T follicular helper cell (primary cell): ENCODE measurements at regions not wholly inside any gene's neighbourhood (a gene's known extent, or its start where the extent isn't known, plus 50 kb on each side); places are given as distances from the start of the nearest gene placed in this dataset.
"Not testable (repeated sequence)": the region's sequence is repeated elsewhere in the genome, so short reads cannot be mapped to it uniquely, and the experiment has no call there.

ENCODE experiments used
- DNase-seq: peaks from one replicate; pipeline ENCODE4 v3.0.0-alpha.2; 2020; ENCODE audit warnings: low read depth

DNA sequence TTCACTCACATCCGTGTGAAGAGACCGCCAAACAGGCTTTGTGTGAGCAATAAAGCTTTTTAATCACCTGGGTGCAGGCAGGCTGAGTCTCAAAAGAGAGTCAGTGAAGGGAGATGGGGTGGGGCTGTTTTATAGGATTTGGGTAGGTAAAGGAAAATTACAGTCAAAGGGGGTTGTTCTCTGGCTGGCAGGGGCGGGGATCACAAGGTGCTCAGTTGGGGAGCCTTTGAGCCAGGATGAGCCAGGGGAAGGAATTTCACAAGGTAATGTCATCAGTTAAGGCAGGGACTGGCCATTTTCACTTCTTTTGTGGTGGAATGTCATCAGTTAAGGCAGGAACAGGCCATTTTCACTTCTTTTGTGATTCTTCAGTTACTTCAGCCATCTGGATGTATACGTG is 210.3 kb upstream of the ELL2 start:
- DNase-seq: not testable (repeated sequence)

DNA sequence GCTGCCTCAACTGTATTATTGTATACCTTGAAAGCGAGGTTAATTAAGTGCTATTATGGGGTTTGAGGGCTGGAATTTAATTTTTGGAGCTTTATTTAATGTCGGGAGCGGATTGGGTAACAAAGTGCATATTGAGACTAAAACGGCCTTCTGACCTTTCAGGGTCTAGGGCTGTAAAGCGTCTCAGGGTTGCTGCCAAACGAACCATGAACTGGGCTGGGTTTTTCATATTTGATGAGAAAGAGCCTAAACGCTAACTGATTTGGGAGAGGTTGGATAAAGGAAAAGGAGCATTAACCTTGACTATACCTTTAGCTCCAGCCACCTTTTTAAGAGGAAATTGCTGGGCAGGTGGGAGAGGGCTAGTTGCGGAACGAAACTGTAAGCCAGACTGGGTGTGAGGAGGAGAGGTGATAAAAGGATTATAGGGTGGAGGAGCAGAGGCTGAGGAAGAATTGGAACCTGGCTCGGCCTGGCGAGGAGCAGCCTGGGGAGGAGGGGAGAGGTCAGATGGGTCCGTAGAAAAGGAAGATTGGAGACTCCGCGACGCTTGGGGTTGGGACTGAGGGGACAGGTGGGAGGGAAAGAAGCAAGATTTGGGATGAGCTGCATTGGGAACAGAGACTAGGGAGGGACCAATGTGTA is 209.0 kb upstream of the ELL2 start:
- DNase-seq: not testable (repeated sequence)

DNA sequence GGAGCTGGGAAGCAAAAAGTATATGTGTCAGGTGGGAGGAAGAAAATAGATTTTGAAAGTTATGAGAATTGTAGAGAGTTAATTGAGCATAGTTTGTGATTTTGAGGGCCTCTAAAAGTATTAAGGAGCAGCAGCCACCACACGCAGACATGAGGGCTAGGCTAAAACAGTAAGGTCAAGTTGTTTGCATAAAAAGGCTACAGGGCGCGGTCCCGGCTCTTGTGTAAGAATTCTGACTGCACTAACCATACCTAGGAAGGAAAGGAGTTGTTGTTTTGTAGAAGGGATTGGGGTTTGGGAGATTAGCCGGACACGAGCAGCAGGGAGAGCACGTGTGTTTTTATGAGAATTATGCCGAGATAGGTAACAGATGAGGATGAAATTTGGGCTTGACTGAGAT is 207.2 kb upstream of the ELL2 start:
- DNase-seq: not testable (repeated sequence)

- DNase-seq: no peak
Observed at GRCh38 chr5:96159043-96159442, 197.4 kb upstream of the ELL2 start.

GRCh38 chr5:96157841-96158291 is 196.2 kb upstream of the ELL2 start:
- no peak for DNase-seq

GRCh38 chr5:96157077-96157780 is 195.6 kb upstream of the ELL2 start:
- no peak for DNase-seq

DNA sequence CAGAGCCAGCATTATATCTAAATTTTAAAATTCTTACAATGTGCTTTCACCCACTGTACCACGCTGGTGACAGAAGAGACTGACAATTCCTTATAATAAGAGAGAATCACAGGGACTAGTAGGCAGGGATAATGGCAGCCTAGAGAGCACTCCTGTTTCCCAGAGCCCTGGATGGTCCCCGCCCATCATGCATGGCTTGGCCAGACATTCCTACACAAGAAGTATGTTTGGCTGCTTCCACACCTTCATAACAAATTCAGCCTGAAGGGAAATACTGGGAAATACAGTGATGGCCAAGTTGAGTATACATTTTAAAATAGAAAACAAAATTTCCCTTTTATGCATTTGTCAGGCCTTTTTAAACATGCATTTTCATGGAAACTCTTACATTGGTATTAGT is 193.5 kb upstream of the ELL2 start:
- DNase-seq: no peak

DNA sequence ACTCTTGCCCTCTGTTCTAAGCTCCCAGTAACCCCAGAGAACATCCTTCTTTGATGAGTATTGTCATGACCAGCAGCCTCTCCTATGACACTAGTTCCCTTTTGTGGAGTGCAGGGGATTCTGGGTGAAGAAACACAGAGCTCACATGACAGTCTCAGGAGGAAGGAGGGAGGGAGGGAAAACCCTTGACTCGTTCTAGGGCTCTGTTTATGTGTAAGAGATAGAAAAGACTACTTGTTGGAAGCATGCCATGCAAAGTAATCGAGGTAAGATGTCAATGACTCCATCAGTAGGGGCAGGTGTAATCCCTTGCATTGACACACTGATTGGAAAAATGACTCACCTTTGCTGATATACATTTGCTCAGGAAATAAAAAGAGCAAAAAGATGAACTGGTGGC is 190.2 kb upstream of the ELL2 start:
- no peak for DNase-seq

DNA sequence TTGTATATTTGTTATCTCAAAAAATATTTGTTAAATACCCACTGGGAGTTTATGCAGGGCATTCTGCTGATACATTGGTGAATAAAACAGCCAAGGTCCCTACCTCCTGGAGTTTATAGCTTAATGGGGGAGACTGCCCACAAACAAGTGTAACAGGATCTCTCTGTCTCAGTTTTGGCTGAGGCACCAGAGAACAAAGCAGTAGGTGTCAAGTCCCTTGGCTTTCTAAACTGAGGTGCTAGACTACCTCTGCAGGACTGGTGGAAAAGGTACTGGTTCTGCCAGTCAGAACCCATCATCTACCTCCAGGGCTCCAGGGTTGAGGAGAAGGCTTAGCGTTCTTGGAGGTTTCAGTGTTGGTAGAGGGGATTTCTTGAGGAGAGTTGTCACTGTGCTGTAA is 188.4 kb upstream of the ELL2 start:
- no peak for DNase-seq

DNA sequence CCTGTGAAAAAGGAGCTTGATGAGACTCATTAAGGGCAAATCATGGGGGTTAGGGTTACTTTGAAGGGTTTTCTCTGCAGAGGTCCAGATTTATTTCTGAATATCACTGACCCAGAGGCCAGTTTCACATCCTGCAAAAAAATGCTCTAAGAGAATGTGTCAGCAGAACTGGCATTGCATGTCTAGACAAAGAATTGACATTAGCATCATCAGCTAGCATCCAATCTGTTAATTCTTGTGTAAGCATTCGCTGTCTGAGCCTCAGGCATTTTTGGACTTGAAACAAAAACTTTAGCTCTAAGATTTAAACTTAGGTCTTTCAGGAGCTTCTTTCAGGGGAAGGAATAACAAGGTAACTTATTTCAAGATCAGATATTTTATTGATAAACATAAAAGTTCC is 187.9 kb upstream of the ELL2 start:
- no peak for DNase-seq

DNA sequence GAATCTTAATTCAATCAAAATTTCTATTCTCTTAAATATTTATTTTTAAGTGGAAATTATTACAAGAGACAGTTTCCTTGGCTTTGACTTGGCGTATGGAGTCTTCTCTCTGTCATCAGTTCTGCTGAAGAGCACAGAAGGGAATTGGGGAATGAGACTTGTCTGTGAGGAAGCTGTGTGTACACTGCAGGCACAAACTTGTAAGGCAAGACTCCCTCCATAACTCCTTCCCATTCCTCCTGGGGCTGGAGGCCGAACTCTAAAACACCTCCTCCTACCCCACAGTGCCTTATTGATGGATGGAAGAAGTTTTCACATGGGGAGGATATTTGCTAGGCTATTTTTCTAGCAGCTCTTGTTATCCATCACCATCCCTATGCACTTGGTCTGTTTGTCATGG is 187.4 kb upstream of the ELL2 start:
- DNase-seq: no peak

DNA sequence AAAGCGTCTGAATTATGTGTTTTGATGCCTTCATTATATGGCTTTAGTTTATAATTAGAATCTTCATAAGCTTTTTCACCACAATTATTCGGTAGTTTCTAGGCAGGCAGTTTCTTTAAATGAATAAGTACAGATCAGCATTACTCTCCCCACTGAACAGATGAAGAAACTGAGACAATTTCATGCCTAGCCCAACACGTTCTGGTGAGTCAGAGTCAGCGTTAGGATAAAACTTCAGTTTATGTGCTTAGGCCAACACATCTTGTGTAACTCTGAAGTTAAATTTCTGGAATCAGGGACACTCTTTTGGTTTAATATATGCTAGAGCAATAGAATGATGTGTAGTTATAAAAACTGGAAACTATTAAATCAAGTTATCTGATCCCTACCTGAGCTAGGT is 186.7 kb upstream of the ELL2 start:
- no peak for DNase-seq

GRCh38 chr5:96147866-96148265 is 186.2 kb upstream of the ELL2 start:
- DNase-seq: no peak

GRCh38 chr5:96146675-96147074 is 185.0 kb upstream of the ELL2 start:
- DNase-seq: no peak

DNA sequence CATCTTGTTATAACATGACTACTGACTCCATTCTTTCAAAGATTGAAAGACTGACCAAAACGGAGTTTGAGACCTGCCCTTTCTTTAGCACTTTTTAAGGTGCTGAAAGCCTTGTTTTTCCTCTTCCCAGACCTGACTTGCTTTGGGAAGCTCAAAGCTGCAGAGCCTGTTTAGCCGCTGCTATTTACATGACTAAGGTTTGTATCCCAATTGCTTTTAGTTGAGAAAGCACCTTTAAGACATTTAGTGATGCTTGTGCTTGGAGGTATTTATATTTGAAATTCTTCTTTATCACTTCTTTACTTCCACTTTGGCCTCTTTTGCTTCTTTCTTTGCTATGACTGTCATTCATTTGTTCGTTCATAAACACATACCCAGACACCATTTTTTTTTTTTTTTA is 182.6 kb upstream of the ELL2 start:
- DNase-seq: no peak

- DNase-seq: no peak
Observed at GRCh38 chr5:96143450-96143849, 181.8 kb upstream of the ELL2 start.

DNA sequence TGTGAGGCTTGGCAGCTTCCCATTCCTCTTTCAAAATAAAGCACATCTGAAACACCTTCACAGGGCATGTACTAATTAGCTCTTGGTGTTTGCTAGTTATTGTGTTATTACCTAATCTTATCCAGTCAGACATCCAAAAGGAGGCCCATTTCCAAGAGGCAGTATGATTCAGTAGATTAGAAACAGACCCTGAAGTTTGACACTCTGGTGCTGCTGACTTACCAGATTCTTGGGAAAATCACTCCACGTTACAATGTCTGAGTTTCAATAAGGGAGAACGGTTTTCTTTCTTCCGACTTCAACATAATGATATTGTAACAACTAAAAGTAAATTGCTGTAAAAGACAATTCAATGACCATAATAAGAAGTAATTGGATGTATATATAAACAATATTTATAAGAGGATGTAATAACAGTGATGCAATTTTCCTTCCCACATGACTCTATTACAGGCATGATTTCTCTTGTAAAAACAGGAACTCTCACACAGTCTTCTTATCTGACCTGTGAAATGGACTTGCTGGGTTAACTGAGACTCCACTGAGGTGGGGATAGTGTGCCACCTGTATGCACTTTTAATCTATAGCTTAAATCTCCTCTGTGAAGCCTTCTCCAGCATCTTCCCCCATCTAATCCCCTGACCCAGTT is 181.3 kb upstream of the ELL2 start:
- no peak for DNase-seq

DNA sequence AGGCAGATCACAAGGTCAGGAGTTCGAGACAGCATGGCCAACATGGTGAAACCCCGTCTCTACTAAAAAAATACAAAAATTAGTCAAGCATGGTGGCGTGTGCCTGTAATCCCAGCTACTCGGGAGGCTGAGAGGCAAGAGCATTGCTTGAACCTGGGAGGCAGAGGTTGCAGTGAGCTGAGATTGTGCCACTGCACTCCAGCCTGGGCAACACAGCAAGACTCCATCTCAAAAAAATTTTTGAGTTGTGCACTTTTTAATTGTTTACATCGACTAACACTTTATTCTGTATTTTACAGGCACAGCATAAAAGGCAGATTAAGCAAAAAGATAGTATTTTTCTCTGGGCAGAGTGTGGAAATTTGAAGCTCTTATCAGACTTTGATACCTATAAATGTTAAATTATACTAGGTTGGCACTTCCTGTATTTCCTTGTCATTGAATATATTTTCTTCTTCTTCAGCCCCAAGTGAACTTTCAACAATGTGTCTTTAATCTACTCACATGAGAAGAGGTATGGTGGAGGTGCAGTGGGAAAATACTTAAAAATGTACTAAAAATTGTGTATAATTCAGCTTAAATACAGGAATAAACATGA is 180.6 kb upstream of the ELL2 start:
- DNase-seq: no peak

DNA sequence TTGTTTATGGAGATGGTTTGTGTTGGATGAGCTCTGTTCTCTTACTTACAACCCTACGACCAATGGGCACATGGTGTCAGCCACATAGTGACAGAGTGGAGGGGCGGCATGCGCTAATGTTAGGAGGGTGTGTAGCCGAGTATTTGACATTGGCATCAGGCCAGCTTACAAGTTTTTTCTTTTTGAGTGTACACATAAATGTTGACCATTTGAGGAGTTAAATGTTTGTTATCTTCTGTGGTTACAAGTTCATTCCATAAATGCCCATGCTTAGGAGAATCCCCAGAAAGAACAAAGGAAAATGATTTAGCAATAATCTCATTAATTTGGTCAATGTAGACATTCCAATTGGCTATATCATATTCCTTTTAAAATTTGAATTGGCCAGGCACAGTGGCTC is 180.1 kb upstream of the ELL2 start:
- DNase-seq: no peak

- no peak for DNase-seq
Observed at GRCh38 chr5:96140496-96140895, 178.8 kb upstream of the ELL2 start.

GRCh38 chr5:96140084-96140483 is 178.4 kb upstream of the ELL2 start:
- no peak for DNase-seq

- no peak for DNase-seq
Observed at GRCh38 chr5:96134886-96135285, 173.2 kb upstream of the ELL2 start.
